PC-3 (cell line): ENCODE measurements at regions not wholly inside any gene's neighbourhood (a gene's known extent, or its start where the extent isn't known, plus 50 kb on each side); places are given as distances from the start of the nearest gene placed in this dataset.

Experiments
- EZH2 ChIP-seq: fragments of 300-600 bp; sonication (generic); IDR thresholded peaks from one replicate; pipeline ENCODE4 v1.6.1; 2017; ENCODE audit warnings: antibody characterized with exemption, mild to moderate bottlenecking, low read length; ENCODE audit not compliant: unreplicated experiment
- EZH2phosphoT487 ChIP-seq: fragments of 300-600 bp; sonication (generic); IDR thresholded peaks from 2 replicates; pipeline ENCODE4 v1.6.1; 2018; ENCODE audit warnings: mild to moderate bottlenecking, antibody characterized with exemption, low read length, borderline replicate concordance
- TF ChIP-seq, protein P1 (sequence below): fragments of 300-600 bp; sonication (generic); conservative IDR thresholded peaks from 2 replicates; pipeline ENCODE4 v1.5.1; 2017; ENCODE audit warnings: antibody characterized with exemption, low read depth, mild to moderate bottlenecking, low read length

DNA sequence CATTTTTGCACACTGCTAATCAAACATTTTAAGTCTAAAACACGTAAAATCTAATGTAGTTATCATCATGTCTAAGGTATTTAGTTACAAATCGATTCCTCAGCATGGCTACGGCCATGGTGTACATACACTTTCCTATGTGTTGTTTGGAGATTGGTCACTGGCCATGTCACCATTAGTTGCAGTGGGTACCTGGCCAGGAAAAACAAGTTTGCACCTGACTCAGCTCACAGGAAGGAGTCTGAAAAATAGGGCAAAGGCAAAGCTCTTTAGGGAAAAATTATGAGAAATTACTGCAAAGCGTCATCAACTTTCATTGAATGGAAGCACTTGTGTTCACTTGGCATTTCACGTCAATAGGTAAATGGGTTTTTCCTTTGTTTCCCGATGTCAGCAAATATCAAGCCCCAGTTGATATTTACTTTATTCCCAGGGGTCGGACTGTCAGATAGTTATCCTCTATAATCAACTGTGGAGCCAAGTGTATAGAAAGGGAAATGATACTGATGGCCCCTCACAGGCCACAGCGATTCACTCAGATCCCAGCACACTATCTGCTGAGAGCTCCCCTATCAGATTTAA is 626.0 kb upstream of the ADAMTS16 start:
- TF ChIP-seq, protein P1, sequence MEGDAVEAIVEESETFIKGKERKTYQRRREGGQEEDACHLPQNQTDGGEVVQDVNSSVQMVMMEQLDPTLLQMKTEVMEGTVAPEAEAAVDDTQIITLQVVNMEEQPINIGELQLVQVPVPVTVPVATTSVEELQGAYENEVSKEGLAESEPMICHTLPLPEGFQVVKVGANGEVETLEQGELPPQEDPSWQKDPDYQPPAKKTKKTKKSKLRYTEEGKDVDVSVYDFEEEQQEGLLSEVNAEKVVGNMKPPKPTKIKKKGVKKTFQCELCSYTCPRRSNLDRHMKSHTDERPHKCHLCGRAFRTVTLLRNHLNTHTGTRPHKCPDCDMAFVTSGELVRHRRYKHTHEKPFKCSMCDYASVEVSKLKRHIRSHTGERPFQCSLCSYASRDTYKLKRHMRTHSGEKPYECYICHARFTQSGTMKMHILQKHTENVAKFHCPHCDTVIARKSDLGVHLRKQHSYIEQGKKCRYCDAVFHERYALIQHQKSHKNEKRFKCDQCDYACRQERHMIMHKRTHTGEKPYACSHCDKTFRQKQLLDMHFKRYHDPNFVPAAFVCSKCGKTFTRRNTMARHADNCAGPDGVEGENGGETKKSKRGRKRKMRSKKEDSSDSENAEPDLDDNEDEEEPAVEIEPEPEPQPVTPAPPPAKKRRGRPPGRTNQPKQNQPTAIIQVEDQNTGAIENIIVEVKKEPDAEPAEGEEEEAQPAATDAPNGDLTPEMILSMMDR, result no peak
- TF ChIP-seq EZH2phosphoT487 (no peak), EZH2 (no peak)
